ENCODE measurements at regions not wholly inside any gene's neighbourhood (a gene's known extent, or its start where the extent isn't known, plus 50 kb on each side); places are given as distances from the start of the nearest gene placed in this dataset.

DNA sequence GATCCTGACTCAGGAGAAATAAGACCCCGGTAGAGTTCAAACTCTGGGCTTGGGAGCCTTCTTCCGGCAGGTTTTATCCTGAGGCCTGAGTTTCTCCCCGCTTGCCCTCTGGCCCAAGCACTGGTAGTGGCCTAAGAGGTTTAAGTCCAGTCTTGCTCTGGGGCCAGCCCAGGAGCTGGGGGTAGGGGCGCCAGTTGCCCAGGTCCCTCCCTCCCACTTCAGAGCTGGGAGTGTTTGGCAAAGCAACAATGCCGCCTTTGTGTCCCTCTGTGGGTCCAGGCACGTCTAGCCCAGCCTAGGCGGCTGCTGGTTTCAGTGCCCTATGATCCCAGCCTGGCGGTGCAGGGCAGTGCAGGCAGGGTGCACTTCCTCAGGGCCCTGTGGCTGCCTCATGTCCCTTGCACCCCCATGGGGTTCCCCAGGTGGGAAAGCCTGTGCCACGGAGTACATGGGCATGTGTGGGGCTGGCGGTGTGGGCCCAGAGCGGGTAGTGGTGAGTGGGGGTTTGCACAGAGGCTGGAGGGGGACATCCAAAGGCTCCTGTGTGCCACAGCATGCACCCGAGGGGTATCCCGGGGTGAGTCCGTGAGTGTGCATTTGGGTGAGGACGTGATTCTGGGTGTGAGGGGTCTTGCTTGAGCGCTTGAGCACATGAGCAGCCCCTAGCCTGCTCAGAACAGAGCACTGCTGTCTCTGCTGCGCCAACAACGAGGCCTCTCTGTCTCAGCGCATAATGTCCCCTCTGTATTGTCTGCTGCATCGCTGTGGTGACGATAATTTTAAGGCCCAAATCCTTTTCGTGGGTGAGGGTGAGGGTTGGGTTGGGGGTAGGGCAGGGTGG, 61.7 kb upstream of the PSD2 start:
- Histone ChIP-seq H3K27ac (ENCODE audit: poor library complexity, severe bottlenecking) (no peak overlapping the region), H3K4me3 (ENCODE audit: severe bottlenecking) (no peak overlapping the region), H3K9me3 (ENCODE audit: severe bottlenecking) (no peaks in the 10 kb centered on the region), H3K36me3 (ENCODE audit: low read depth) (no peaks in the 10 kb centered on the region), H3K27me3 (ENCODE audit: insufficient read depth, poor library complexity, severe bottlenecking) (no peaks in the 10 kb centered on the region), H3K4me1 (ENCODE audit: insufficient read depth, poor library complexity, severe bottlenecking) (peaks cover 3% of the 10 kb centered on the region)
- no peak for DNase-seq (ENCODE audit: low spot score)
- peak; percentile 26; the same call in 1 of the 3 replicates for ATAC-seq (ENCODE audit: low read depth)
- TF ChIP-seq, protein P1, sequence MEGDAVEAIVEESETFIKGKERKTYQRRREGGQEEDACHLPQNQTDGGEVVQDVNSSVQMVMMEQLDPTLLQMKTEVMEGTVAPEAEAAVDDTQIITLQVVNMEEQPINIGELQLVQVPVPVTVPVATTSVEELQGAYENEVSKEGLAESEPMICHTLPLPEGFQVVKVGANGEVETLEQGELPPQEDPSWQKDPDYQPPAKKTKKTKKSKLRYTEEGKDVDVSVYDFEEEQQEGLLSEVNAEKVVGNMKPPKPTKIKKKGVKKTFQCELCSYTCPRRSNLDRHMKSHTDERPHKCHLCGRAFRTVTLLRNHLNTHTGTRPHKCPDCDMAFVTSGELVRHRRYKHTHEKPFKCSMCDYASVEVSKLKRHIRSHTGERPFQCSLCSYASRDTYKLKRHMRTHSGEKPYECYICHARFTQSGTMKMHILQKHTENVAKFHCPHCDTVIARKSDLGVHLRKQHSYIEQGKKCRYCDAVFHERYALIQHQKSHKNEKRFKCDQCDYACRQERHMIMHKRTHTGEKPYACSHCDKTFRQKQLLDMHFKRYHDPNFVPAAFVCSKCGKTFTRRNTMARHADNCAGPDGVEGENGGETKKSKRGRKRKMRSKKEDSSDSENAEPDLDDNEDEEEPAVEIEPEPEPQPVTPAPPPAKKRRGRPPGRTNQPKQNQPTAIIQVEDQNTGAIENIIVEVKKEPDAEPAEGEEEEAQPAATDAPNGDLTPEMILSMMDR (IDR thresholded peaks at IDR 0.05; ENCODE audit: poor library complexity, severe bottlenecking): no peak

DNA sequence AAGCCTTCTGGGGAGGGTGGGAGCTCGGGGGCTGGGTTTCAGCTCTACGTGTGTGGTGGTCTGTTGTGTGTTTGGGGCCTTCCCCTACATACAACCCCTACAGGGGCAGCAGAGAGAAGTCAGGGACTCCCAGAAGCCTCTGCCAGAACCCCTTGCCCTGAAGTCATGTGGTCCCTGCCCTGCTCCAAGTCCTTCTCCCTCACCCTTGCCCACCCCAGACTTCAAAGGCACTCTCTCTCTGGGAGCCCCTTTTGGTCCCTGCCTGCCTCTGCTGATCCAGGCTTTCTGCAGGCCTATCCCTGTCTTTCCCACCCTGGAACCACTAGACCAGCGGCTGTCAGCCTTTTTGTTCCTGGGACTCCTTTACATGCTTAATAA, 61.1 kb upstream of the PSD2 start:
- H3K27me3 ChIP-seq (ENCODE audit: insufficient read depth, poor library complexity, severe bottlenecking): no peaks in the 10 kb centered on the region
- no peak for ATAC-seq (ENCODE audit: low read depth)
- H3K4me1 ChIP-seq (ENCODE audit: insufficient read depth, poor library complexity, severe bottlenecking): peaks cover 9% of the 10 kb centered on the region
- H3K27ac ChIP-seq (ENCODE audit: poor library complexity, severe bottlenecking): no peak overlapping the region
- H3K36me3 ChIP-seq (ENCODE audit: low read depth): no peaks in the 10 kb centered on the region
- H3K4me3 ChIP-seq (ENCODE audit: severe bottlenecking): no peak overlapping the region
- TF ChIP-seq, protein P1 (IDR thresholded peaks at IDR 0.05; ENCODE audit: poor library complexity, severe bottlenecking): no peak
- no peaks in the 10 kb centered on the region for H3K9me3 ChIP-seq (ENCODE audit: severe bottlenecking)
- DNase-seq (ENCODE audit: low spot score): no peak

DNA sequence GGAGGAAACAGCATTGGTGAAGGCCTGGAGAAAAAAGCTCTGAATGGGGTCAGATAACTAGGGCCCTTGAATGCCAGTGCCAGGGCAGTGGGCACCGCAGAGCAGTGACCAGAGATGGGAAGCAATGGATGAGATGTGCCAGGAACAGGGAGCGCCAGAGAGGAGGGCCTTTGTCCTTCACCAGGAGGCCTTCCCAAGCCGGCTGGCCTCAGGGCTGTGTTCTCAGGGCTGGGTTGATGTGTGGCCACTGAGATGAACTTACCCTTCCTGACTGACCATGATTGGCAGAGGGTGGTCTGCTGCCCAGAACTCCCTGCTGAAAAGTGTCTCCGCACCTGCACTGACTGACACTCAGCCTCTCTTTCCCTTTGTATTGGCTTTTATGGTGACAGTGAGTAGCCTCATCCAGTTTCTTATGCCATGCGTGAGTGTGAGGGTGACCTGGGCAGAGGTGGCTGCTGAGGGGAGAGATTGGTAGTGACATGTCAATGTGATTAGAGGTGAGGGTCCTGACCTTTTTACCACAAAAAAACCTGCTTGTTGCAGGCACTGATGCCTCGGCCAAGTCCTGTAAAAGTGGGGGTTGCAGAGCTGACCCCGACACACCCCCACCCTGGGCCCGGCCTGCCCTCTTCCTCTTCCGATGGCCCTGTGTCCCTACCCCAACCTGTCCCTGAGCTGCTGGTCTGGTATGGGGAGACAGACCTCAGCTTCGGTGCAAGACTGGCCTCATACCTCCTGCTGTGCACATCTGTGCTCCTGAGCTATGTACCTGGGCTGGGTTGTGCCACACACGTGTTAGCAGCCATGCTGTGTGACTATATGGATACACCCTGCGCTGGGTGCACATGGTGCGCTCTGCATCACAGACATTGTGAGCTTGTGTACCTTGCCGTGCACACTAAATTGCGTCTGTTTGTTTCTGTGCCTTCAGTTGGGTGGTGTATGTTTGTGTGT, 57.1 kb upstream of the PSD2 start:
- no peak; the same call in 2 of the 3 replicates for ATAC-seq (ENCODE audit: low read depth)
- TF ChIP-seq, protein P1 (IDR thresholded peaks at IDR 0.05; ENCODE audit: poor library complexity, severe bottlenecking): no peak

DNA sequence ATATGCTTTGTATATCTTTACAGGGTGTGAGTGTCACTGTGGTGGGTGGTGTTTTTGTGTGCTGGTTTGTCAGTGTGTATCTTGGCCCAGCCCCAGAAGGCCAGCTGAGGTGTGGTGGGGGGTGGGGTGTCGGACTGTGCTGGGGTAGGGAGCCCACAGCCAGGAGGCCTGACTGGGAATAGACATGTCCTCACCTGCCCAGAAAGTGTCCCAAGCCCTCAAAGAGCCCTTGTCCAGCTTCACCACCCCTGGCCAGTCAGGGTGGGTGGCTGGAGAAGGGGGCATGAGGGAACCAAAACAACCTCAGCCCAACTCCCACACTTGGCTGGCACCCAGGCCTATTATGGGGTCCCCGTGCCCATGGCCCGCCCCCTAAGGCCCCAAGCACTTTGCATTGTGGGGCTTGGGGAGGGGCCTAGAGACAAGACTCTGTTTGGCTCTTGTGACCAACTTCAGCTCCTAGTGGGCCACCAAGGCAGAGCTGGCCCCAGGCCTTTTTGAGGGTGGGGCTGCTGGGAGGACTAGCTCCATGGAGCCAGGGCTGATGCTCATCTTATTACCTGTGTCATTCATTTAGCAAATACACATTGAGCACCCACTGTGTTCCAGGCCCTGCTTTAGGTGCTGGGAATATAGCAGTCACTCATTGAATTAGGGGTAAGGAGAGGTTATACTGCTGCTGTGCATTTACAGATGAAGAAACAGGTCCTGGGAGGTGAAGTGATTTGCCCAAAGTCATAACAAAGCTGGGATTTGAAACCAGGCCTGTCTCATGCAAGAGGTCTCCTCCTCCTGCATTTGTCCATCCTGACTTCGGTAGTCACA, 56.2 kb upstream of the PSD2 start:
- no peak overlapping the region for H3K27ac ChIP-seq (ENCODE audit: poor library complexity, severe bottlenecking)
- no peaks in the 10 kb centered on the region for H3K36me3 ChIP-seq (ENCODE audit: low read depth)
- DNase-seq (ENCODE audit: low spot score) (no peak), ATAC-seq (ENCODE audit: low read depth) (peak; percentile 45)
- TF ChIP-seq, protein P1 (IDR thresholded peaks at IDR 0.05; ENCODE audit: poor library complexity, severe bottlenecking): no peak
- H3K27me3 ChIP-seq (ENCODE audit: insufficient read depth, poor library complexity, severe bottlenecking): no peaks in the 10 kb centered on the region
- no peak overlapping the region for H3K4me3 ChIP-seq (ENCODE audit: severe bottlenecking)
- peaks cover 9% of the 10 kb centered on the region for H3K4me1 ChIP-seq (ENCODE audit: insufficient read depth, poor library complexity, severe bottlenecking)
- no peaks in the 10 kb centered on the region for H3K9me3 ChIP-seq (ENCODE audit: severe bottlenecking)

More for the DNA sequence above, 57.1 kb upstream of the PSD2 start:
- Histone ChIP-seq H3K27ac (ENCODE audit: poor library complexity, severe bottlenecking) (no peak overlapping the region), H3K27me3 (ENCODE audit: insufficient read depth, poor library complexity, severe bottlenecking) (no peaks in the 10 kb centered on the region), H3K36me3 (ENCODE audit: low read depth) (no peaks in the 10 kb centered on the region), H3K4me3 (ENCODE audit: severe bottlenecking) (no peak overlapping the region), H3K9me3 (ENCODE audit: severe bottlenecking) (no peaks in the 10 kb centered on the region), H3K4me1 (ENCODE audit: insufficient read depth, poor library complexity, severe bottlenecking) (peaks cover 9% of the 10 kb centered on the region)
- DNase-seq (ENCODE audit: low spot score): no peak

Measured in RWPE2 (cell line).